Thyroid gland (tissue), 4 donors: ENCODE measurements at regions not wholly inside any gene's neighbourhood (a gene's known extent, or its start where the extent isn't known, plus 50 kb on each side); places are given as distances from the start of the nearest gene placed in this dataset.

Experiments
- DNase-seq, 2 donors: peaks; one replicate each; pipeline ENCODE4 v3.0.0-alpha.2; 2019
- H3K27ac ChIP-seq, 3 donors: fragments of 200-600 bp; sonication (generic); 1 replicate in 2 of 3; 2 replicates in 1 of 3; pipeline ENCODE4 v1.5.1; 2016 to 2019; ENCODE audit warnings: mild to moderate bottlenecking in 1 of 3, moderate library complexity in 1 of 3
- H3K27me3 ChIP-seq: fragments of 200-600 bp; sonication (generic); one replicate; pipeline ENCODE4 v1.5.1; 2019
- H3K36me3 ChIP-seq, 2 donors: fragments of 200-600 bp; sonication (generic); one replicate each; pipeline ENCODE4 v1.5.1; 2016 to 2019
- H3K4me1 ChIP-seq, 2 donors: fragments of 200-600 bp; sonication (generic); one replicate each; pipeline ENCODE4 v1.5.1; 2017 to 2019
- H3K4me3 ChIP-seq, 3 donors: fragments of 200-600 bp; sonication (generic); replicated peaks in 1 of 3; 1 replicate in 2 of 3; 2 replicates in 1 of 3; pipeline ENCODE4 v1.5.1; 2016; ENCODE audit warnings: mild to moderate bottlenecking in 1 of 3
- H3K9me3 ChIP-seq: fragments of 200-600 bp; sonication (generic); one replicate; pipeline ENCODE4 v1.5.1; 2017
- POLR2A ChIP-seq, 2 donors: fragments of 450-650 bp; IDR thresholded peaks; one replicate each; pipeline ENCODE4 v1.6.1; 2017; ENCODE audit warnings: antibody characterized with exemption in 2 of 2, mild to moderate bottlenecking in 2 of 2, moderate library complexity in 1 of 2
- WGBS, 2 donors: methylation state at CpG; one replicate each; pipeline ENCODE4 v1.1.5; 2017; 5-methylcytosine and 5-hydroxymethylcytosine counted together
- intact Hi-C: fragments of 100-400 bp; cut with DNase I; formaldehyde crosslinking; loops from one replicate; pipeline ENCODE4 v1.15.1; 2023
- TF ChIP-seq, protein P1 (sequence below), 6 experiments: fragments of 200-600 bp in 3 of 6; fragments of 450-650 bp in 3 of 6; sonication (generic) in 3 of 6; IDR thresholded peaks; one replicate each; pipeline ENCODE4 v1.5.1; 2016 to 2019; ENCODE audit warnings: antibody characterized with exemption in 6 of 6, mild to moderate bottlenecking in 2 of 6, inconsistent platforms in 1 of 6, moderate library complexity in 1 of 6

DNA sequence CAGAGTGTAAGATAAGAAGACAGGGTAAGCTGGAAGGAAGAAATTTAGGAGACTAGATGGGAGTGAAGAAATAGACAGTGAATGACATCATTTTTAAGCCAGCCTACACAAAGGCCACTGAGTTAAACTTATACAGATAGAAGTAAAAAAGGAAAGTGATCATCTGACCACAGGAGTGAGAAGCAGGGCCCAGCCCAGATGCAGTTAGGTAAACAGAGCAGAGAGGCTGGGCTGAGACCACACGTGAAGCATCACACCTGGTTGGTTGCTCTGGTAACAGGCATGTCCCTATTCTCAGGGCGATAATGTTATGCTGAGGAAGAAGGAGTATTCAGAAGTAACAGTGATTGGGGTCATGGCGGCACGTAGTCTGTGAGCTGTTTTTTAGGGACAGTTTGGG, 1079.4 kb downstream of the AACS start:
- 86 to 88% methylated on average over 4 of the region's 4 CpGs for WGBS, 2 donors
- intact Hi-C loops, result no loop called here
- Histone ChIP-seq H3K4me1 (no peaks in the 10 kb centered on the region), H3K4me3 (no peak overlapping the region), H3K9me3 (no peaks in the 10 kb centered on the region), H3K36me3 (no peaks in the 10 kb centered on the region), H3K27me3 (no peaks in the 10 kb centered on the region), H3K27ac (no peak overlapping the region)
- DNase-seq, result no peak
- TF ChIP-seq POLR2A (IDR thresholded peaks at IDR 0.05), result no peak
- TF ChIP-seq, protein P1, sequence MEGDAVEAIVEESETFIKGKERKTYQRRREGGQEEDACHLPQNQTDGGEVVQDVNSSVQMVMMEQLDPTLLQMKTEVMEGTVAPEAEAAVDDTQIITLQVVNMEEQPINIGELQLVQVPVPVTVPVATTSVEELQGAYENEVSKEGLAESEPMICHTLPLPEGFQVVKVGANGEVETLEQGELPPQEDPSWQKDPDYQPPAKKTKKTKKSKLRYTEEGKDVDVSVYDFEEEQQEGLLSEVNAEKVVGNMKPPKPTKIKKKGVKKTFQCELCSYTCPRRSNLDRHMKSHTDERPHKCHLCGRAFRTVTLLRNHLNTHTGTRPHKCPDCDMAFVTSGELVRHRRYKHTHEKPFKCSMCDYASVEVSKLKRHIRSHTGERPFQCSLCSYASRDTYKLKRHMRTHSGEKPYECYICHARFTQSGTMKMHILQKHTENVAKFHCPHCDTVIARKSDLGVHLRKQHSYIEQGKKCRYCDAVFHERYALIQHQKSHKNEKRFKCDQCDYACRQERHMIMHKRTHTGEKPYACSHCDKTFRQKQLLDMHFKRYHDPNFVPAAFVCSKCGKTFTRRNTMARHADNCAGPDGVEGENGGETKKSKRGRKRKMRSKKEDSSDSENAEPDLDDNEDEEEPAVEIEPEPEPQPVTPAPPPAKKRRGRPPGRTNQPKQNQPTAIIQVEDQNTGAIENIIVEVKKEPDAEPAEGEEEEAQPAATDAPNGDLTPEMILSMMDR (IDR thresholded peaks at IDR 0.05), result no peak

DNA sequence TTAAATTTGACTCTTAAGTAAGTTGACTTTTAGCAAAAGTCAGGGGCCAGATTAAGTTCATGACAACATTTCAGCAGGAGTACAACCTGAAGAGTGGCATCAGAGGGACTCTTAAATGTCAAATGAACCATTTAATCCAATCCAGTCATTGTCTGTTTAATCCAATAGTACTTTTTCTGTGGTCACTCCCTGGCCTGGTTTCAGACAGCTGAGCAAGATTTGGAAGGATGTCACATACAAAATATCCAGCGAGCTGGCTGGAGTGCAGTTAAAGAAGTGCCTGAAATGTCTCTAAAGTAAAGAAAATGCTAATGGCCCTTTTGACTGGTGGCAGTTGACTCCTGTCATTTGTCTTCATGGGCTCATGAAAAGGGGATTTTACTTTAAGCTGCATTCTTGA, 1082.1 kb downstream of the AACS start:
- no peaks in the 10 kb centered on the region for H3K4me1 ChIP-seq
- intact Hi-C loops, result no loop called here
- DNase-seq, result no peak
- no peak overlapping the region for H3K4me3 ChIP-seq
- H3K27ac ChIP-seq, result no peak overlapping the region
- H3K27me3 ChIP-seq, result no peaks in the 10 kb centered on the region
- WGBS, 2 donors, result 20 to 33% methylated on average over 1 of the region's 1 CpG
- no peaks in the 10 kb centered on the region for H3K9me3 ChIP-seq
- TF ChIP-seq, protein P1 (IDR thresholded peaks at IDR 0.05), result no peak
- TF ChIP-seq POLR2A (IDR thresholded peaks at IDR 0.05), result no peak
- no peaks in the 10 kb centered on the region for H3K36me3 ChIP-seq

GRCh38 chr12:126156806-126157574, 1091.8 kb downstream of the AACS start:
- Histone ChIP-seq H3K4me1 (no peaks in the 10 kb centered on the region), H3K27me3 (no peaks in the 10 kb centered on the region), H3K36me3 (no peaks in the 10 kb centered on the region), H3K9me3 (no peaks in the 10 kb centered on the region), H3K4me3 (no peak overlapping the region), H3K27ac (no peak overlapping the region)
- intact Hi-C loops, result no loop called here
- TF ChIP-seq POLR2A (IDR thresholded peaks at IDR 0.05), result no peak
- TF ChIP-seq, protein P1 (IDR thresholded peaks at IDR 0.05), result no peak
- 72 to 86% methylated on average over 9 to 12 of the region's 12 CpGs for WGBS, 2 donors
- DNase-seq, result no peak

DNA sequence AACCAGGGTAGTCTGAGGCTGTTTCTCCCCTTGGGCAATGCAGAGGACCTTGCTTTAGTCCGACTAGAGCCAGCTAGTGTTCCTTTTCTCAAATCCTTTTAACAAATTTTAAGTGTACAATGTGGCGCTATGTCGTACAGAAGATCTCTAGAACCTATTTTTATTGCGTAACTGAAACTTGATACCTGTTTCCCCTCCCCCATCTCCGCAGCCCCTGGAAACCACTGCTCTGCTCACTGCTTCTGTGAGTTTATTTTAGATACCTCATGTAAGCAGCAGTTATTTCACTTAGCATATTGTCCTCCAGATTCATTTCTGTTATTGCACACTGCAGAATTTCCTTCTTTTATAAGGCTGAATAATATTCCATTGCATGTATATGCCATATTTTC, 1092.3 kb downstream of the AACS start:
- H3K27me3 ChIP-seq, result no peaks in the 10 kb centered on the region
- TF ChIP-seq, protein P1 (IDR thresholded peaks at IDR 0.05), result no peak
- no peak for TF ChIP-seq POLR2A (IDR thresholded peaks at IDR 0.05)
- 63 to 75% methylated on average over 5 of the region's 5 CpGs for WGBS, 2 donors
- no peak overlapping the region for H3K4me3 ChIP-seq
- H3K9me3 ChIP-seq, result no peaks in the 10 kb centered on the region
- no peaks in the 10 kb centered on the region for H3K4me1 ChIP-seq
- no peaks in the 10 kb centered on the region for H3K36me3 ChIP-seq
- intact Hi-C loops, result no loop called here
- no peak overlapping the region for H3K27ac ChIP-seq
- no peak for DNase-seq

- Histone ChIP-seq H3K36me3 (no peaks in the 10 kb centered on the region), H3K4me1 (no peaks in the 10 kb centered on the region), H3K27me3 (no peaks in the 10 kb centered on the region), H3K27ac (no peak overlapping the region), H3K9me3 (no peaks in the 10 kb centered on the region), H3K4me3 (no peak overlapping the region)
- WGBS, 2 donors, result 54 to 57% methylated on average over 5 of the region's 5 CpGs
- DNase-seq, result no peak
- intact Hi-C loops, result no loop called here
- TF ChIP-seq, protein P1 (IDR thresholded peaks at IDR 0.05), result no peak
- no peak for TF ChIP-seq POLR2A (IDR thresholded peaks at IDR 0.05)
Measured at GRCh38 chr12:126159139-126159538, 1093.9 kb downstream of the AACS start.
